ENCODE measurements at regions not wholly inside any gene's neighbourhood (a gene's known extent, or its start where the extent isn't known, plus 50 kb on each side); places are given as distances from the start of the nearest gene placed in this dataset.

DNA sequence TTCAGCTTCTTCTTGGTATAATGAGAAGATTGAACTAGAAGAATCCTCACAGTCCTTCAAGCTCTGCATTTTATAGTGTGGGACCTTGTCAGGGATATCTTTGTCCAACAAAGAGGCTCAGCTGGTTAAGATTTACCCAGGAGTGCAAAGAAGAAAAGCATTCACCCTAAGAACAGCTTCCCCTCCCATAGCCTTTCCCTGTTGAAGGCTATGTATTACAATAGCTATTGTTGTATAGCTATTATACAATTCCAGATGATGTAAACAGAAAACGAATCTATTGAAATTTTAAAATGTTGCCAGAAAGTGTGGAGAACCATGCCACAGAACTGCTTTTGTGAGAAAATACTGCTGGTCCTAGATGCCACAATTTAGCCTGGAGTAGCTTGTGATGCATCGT is 85.5 kb upstream of the CNKSR3 start:
- TF ChIP-seq, protein P1, sequence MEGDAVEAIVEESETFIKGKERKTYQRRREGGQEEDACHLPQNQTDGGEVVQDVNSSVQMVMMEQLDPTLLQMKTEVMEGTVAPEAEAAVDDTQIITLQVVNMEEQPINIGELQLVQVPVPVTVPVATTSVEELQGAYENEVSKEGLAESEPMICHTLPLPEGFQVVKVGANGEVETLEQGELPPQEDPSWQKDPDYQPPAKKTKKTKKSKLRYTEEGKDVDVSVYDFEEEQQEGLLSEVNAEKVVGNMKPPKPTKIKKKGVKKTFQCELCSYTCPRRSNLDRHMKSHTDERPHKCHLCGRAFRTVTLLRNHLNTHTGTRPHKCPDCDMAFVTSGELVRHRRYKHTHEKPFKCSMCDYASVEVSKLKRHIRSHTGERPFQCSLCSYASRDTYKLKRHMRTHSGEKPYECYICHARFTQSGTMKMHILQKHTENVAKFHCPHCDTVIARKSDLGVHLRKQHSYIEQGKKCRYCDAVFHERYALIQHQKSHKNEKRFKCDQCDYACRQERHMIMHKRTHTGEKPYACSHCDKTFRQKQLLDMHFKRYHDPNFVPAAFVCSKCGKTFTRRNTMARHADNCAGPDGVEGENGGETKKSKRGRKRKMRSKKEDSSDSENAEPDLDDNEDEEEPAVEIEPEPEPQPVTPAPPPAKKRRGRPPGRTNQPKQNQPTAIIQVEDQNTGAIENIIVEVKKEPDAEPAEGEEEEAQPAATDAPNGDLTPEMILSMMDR (IDR thresholded peaks at IDR 0.05; ENCODE audit: insufficient read depth, low read length): no peak

DNA sequence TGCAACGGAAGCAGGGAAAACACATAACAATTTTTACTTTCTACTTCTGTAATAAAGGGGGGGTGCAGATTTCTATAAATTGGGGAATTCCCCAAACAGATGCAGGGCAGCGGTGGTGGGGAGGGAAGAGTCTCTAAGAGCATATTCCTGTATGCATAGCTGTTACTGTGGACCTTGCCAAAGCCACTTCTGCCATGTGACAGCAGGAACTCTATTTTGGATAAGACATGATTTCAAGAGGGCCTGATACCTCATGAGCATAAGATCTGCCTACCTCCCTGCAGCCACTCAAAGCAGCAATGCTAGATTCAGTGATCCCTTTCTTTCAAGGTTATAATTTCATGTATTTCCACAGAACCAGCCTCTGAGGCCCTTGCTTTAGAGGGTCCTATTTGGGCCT is 86.2 kb upstream of the CNKSR3 start:
- no peak for DNase-seq (ENCODE audit: low read depth)
- TF ChIP-seq, protein P1 (IDR thresholded peaks at IDR 0.05; ENCODE audit: insufficient read depth, low read length): no peak
- H3K4me3 ChIP-seq (ENCODE audit: low read depth, low read length): no peak overlapping the region

More for the DNA sequence above, 85.5 kb upstream of the CNKSR3 start:
- H3K4me3 ChIP-seq (ENCODE audit: low read depth, low read length): no peak overlapping the region
- DNase-seq (ENCODE audit: low read depth): no peak

DNA sequence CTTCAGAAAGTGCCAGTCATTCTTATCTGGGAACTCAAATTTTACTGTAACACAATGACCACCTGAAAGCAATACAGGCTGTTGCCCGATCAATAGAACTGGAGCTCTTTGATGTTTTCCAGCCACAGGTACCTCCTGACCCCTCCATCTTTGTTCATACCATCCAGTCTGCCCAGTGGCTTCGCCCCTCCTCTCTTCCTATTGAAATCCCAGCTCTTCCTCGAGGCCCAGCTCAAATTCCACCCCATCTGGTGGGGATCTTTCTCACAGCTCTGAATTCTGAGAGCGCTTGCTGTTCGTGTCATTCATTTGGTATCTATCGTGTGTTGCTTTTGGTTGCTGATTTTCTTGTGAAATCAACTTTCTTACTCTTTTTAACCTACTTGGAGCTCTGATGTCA is 87.9 kb upstream of the CNKSR3 start:
- DNase-seq (ENCODE audit: low read depth): no peak
- TF ChIP-seq, protein P1 (IDR thresholded peaks at IDR 0.05; ENCODE audit: insufficient read depth, low read length): no peak

DNA sequence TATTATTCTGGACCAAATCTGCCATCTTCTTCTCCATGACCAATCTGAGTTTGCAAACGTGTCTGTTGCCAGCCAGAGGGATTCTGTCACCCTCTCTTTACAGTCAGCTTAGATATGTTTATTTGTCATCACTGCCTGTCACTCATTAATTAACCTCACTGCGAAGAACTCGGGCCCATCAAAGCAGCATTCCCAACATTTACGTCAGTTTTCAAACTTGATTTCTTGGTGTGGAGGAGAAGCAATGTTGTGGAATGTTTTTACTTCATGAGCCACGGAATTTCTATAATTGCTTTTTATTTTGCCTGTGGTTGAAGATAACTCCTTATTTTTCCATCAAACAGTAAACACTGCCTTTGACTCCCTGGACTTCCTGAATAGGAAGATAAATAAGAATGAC is 91.8 kb upstream of the CNKSR3 start:
- no peak overlapping the region for H3K4me3 ChIP-seq (ENCODE audit: low read depth, low read length)
- no peak for DNase-seq (ENCODE audit: low read depth)
- TF ChIP-seq, protein P1 (IDR thresholded peaks at IDR 0.05; ENCODE audit: insufficient read depth, low read length): no peak

More for the DNA sequence above, 87.9 kb upstream of the CNKSR3 start:
- no peak overlapping the region for H3K4me3 ChIP-seq (ENCODE audit: low read depth, low read length)

DNA sequence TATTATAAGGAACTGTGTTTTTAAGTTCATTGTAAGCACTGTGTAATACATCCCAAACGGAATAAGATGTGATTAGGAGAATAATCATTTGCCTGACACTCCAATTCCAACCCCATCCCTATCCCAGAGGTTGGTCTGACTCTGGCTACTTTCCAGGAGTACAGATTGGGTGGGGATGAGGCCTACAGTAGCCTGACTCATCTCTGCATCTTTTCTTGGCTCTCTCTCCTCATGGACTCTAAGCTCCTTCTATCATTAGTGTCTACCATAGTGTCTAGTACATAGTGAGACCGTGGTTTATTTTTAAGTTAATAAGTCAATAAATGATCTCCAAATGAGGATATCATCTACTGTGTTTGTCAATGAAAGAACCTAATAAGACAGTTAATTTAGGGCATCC is 92.2 kb upstream of the CNKSR3 start:
- no peak overlapping the region for H3K4me3 ChIP-seq (ENCODE audit: low read depth, low read length)
- TF ChIP-seq, protein P1 (IDR thresholded peaks at IDR 0.05; ENCODE audit: insufficient read depth, low read length): no peak
- DNase-seq (ENCODE audit: low read depth): no peak

DNA sequence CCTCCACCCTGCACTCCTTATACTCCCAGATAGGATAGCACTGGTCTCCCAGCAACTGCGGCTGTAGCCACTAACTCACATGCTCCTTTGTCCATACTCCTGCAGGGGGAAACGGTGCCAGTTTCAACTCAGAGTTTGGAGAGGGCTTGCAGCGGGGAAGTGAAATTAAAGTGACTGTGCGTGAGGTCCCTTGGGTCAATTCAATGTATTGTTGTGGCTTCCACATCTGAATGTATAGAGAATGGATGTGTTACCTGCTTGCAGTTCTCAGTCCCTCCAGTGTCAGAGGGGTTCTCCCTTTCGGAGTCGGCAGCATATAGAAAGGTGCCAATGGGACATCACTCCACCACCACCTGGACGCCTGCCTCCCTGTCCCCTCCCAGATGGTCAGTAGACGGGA is 93.6 kb upstream of the CNKSR3 start:
- no peak for DNase-seq (ENCODE audit: low read depth)
- TF ChIP-seq, protein P1 (IDR thresholded peaks at IDR 0.05; ENCODE audit: insufficient read depth, low read length): no peak
- no peak overlapping the region for H3K4me3 ChIP-seq (ENCODE audit: low read depth, low read length)

DNA sequence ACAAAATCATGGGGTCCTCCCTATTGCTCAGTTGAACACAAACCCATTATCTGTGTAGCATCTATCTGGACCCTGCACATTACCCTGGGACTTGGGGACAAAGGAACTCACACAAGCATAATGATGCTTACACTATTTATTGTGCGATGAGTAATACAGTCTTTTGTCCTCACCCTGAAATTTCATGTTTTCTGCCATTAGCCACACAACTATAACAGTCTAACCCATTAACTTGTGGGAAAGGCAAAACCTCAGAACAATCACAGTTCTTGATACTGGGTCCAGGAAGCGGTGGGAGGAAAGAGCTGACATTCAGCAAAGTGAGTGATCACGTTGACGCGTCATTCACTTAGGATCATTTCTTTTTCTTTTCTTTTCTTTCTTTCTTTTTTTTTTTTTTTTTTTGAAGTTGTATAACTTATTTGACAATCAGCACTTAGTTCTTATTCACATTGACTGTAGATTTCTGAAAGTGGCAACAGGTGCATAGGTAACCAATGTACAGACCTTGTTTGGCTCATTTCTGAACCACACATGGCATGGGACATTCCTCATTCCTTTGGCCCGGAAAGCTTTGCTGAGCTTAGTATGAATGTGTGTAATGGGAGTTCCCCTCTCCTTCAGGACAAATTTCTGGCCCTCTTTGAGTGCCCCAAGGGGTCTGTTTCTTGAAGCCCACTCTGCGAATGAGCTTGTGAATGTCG is 94.8 kb upstream of the CNKSR3 start:
- TF ChIP-seq, protein P1 (IDR thresholded peaks at IDR 0.05; ENCODE audit: insufficient read depth, low read length): no peak
- no peak for DNase-seq (ENCODE audit: low read depth)
- H3K4me3 ChIP-seq (ENCODE audit: low read depth, low read length): no peak overlapping the region

Measured in fibroblast of the aortic adventitia (primary cell).